A549 (cell line): ENCODE measurements at regions not wholly inside any gene's neighbourhood (a gene's known extent, or its start where the extent isn't known, plus 50 kb on each side); places are given as distances from the start of the nearest gene placed in this dataset.

Experiments
- ATAC-seq, 2 experiments: fragments of 200-7000 bp in 1 of 2; fragments of >200 bp in 1 of 2; cut with Nextera tagmentation in 1 of 2; cut with Tn5 transposase in 1 of 2; 3 replicates each; pipeline versions ENCODE4 v1.8.0 to v1.9.1; 2018 to 2020; ENCODE audit warnings: mild to moderate bottlenecking in 1 of 2, moderate library complexity in 1 of 2
- CTCF ChIA-PET: fragments of 300-600 bp; sonication (Branson Sonifier 250); formaldehyde crosslinking; extraction: SDS; loops from one replicate; lab custom pipeline; 2021; ENCODE audit warnings: antibody characterized with exemption, inconsistent platforms; lab: Yijun Ruan, JAX
- POLR2A ChIA-PET: fragments of 350-600 bp; formaldehyde crosslinking; extraction: SDS; loops from one replicate; lab custom pipeline; 2021; ENCODE audit warnings: antibody characterized with exemption, inconsistent platforms; lab: Yijun Ruan, JAX
- DNase-seq, 2 experiments: peaks; one replicate each; pipeline versions ENCODE4 v3.0.0 to v3.0.0-alpha.2; 2011 to 2016; ENCODE audit warnings: low read depth in 1 of 2, low spot score in 1 of 2
- FAIRE-seq: peaks from 2 replicates; lab custom pipeline; 2011; peaks lifted over from hg19 to GRCh38; lab: Jason Lieb, UNC
- H3K27ac ChIP-seq, 2 experiments: fragments of >200 bp; sonication (Bioruptor Twin); formaldehyde crosslinking; 3 replicates each; pipeline ENCODE4 v1.5.1; 2016 to 2017
- H3K4me1 ChIP-seq: fragments of >200 bp; sonication (Bioruptor Twin); formaldehyde crosslinking; 3 replicates; pipeline ENCODE4 v1.6.1; 2016
- H3K4me2 ChIP-seq: fragments of >200 bp; sonication (Bioruptor Twin); formaldehyde crosslinking; 3 replicates; pipeline ENCODE4 v1.6.1; 2016
- H3K4me3 ChIP-seq: fragments of >200 bp; sonication (Bioruptor Twin); formaldehyde crosslinking; 3 replicates; pipeline ENCODE4 v1.5.1; 2016
- H3K9me3 ChIP-seq: fragments of >200 bp; sonication (Bioruptor Twin); formaldehyde crosslinking; 3 replicates; pipeline ENCODE4 v1.6.1; 2016
- BCL3 ChIP-seq: fragments of >200 bp; sonication (Bioruptor Twin); formaldehyde crosslinking; IDR thresholded peaks from 3 replicates; pipeline ENCODE4 v1.6.1; 2016
- CBX8 ChIP-seq: fragments of 200-600 bp; sonication (generic); IDR thresholded peaks from 2 replicates; pipeline ENCODE4 v1.6.1; 2016
- CEBPB ChIP-seq, 2 experiments: fragments of >200 bp in 1 of 2; sonication (Bioruptor Twin) in 1 of 2; formaldehyde crosslinking in 1 of 2; IDR thresholded peaks; 2 replicates each; pipeline ENCODE4 v1.6.1; 2012 to 2016
- CHD4 ChIP-seq: fragments of 200-600 bp; sonication (generic); IDR thresholded peaks from 2 replicates; pipeline ENCODE4 v1.6.1; 2016; ENCODE audit warnings: antibody characterized with exemption, mild to moderate bottlenecking, borderline replicate concordance
- EHF ChIP-seq: fragments of 250-450 bp; sonication (Bioruptor Pico); IDR thresholded peaks from 2 replicates; pipeline ENCODE4 v1.5.0; 2020; ENCODE audit warnings: mild to moderate bottlenecking
- ELK1 ChIP-seq: fragments of 150-350 bp; IDR thresholded peaks from 2 replicates; pipeline ENCODE4 v1.6.1; 2014; ENCODE audit warnings: low read depth, mild to moderate bottlenecking, low read length
- ESRRA ChIP-seq: fragments of 150-350 bp; IDR thresholded peaks from 2 replicates; pipeline ENCODE4 v1.6.1; 2014; ENCODE audit warnings: mild to moderate bottlenecking, low read length, borderline replicate concordance
- FOSB ChIP-seq: fragments of 250-450 bp; sonication (Bioruptor Pico); IDR thresholded peaks from 2 replicates; pipeline ENCODE4 v1.5.0; 2020; ENCODE audit warnings: mild to moderate bottlenecking, moderate library complexity
- HDAC2 ChIP-seq: fragments of 200-600 bp; sonication (generic); IDR thresholded peaks from 2 replicates; pipeline ENCODE4 v1.6.1; 2016
- HMGXB4 ChIP-seq: fragments of 250-450 bp; sonication (Bioruptor Pico); IDR thresholded peaks from 2 replicates; pipeline ENCODE4 v1.5.0; 2021; ENCODE audit warnings: mild to moderate bottlenecking, moderate library complexity, borderline replicate concordance
- HOXA7 ChIP-seq: fragments of 250-450 bp; sonication (Bioruptor Pico); IDR thresholded peaks from 2 replicates; pipeline ENCODE4 v1.5.0; 2020; ENCODE audit warnings: mild to moderate bottlenecking, moderate library complexity
- HOXB13 ChIP-seq: fragments of 250-450 bp; sonication (Bioruptor Pico); IDR thresholded peaks from 2 replicates; pipeline ENCODE4 v1.5.0; 2020; ENCODE audit warnings: low read depth, mild to moderate bottlenecking, moderate library complexity
- HOXB5 ChIP-seq: fragments of 250-450 bp; sonication (Bioruptor Pico); IDR thresholded peaks from 2 replicates; pipeline ENCODE4 v1.5.0; 2020; ENCODE audit warnings: mild to moderate bottlenecking, moderate library complexity
- KDM1A ChIP-seq: fragments of 200-600 bp; sonication (generic); IDR thresholded peaks from 2 replicates; pipeline ENCODE4 v1.6.1; 2016; ENCODE audit warnings: low read depth, mild to moderate bottlenecking
- MAFK ChIP-seq: fragments of 450-650 bp; IDR thresholded peaks from 2 replicates; pipeline ENCODE4 v1.6.1; 2014; ENCODE audit not compliant: partially characterized antibody
- MAX ChIP-seq: IDR thresholded peaks from 2 replicates; pipeline ENCODE4 v1.6.1; 2012
- NFE2L2 ChIP-seq: fragments of 150-350 bp; conservative IDR thresholded peaks from 2 replicates; pipeline ENCODE4 v1.6.1; 2014; ENCODE audit warnings: low read length
- RAD21 ChIP-seq, 2 experiments: fragments of >200 bp in 1 of 2; sonication (Bioruptor Twin) in 1 of 2; formaldehyde crosslinking in 1 of 2; IDR thresholded peaks in 1 of 2; conservative IDR thresholded peaks in 1 of 2; 2 replicates in 1 of 2; 3 replicates in 1 of 2; pipeline ENCODE4 v1.6.1; 2012 to 2018; ENCODE audit warnings: inconsistent platforms in 1 of 2
- RARB ChIP-seq: fragments of 250-450 bp; sonication (Bioruptor Pico); IDR thresholded peaks from 2 replicates; pipeline ENCODE4 v1.8.0; 2021; ENCODE audit warnings: mild to moderate bottlenecking, moderate library complexity
- RNF2 ChIP-seq: fragments of 200-600 bp; sonication (generic); IDR thresholded peaks from 2 replicates; pipeline ENCODE4 v1.6.1; 2016; ENCODE audit warnings: low read depth, mild to moderate bottlenecking, antibody characterized with exemption, moderate library complexity, borderline replicate concordance
- SREBF2 ChIP-seq: fragments of 450-650 bp; IDR thresholded peaks from 2 replicates; pipeline ENCODE4 v1.6.1; 2014; ENCODE audit warnings: mild to moderate bottlenecking, moderate library complexity
- TFCP2L1 ChIP-seq: fragments of 250-450 bp; sonication (Bioruptor Pico); IDR thresholded peaks from 2 replicates; pipeline ENCODE4 v1.5.0; 2021; ENCODE audit warnings: mild to moderate bottlenecking
- USF2 ChIP-seq: fragments of 450-650 bp; IDR thresholded peaks from 2 replicates; pipeline ENCODE4 v1.6.1; 2014; ENCODE audit warnings: antibody characterized with exemption
- WGBS: methylation state at CpG from one replicate; pipeline ENCODE4 v1.1.6; 2017; ENCODE audit errors: missing lambda C conversion rate; 5-methylcytosine and 5-hydroxymethylcytosine counted together

- WGBS, result 32% methylated on average over 2 of the region's 2 CpGs
- FAIRE-seq (no peak), DNase-seq (no peak), ATAC-seq (no peak)
- H3K4me3 ChIP-seq, result no peak overlapping the region
- no peaks in the 10 kb centered on the region for H3K4me1 ChIP-seq
- H3K4me2 ChIP-seq, result no peak overlapping the region
- POLR2A ChIA-PET, result no interaction called here
- no peaks in the 10 kb centered on the region for H3K9me3 ChIP-seq
- CTCF ChIA-PET, result interaction anchor here (0.9 kb wide), 1 partner anchor 11 kb away, joined by 4 read pairs; no protein-coding TSS in a partner anchor
- H3K27ac ChIP-seq, result no peak overlapping the region
- TF ChIP-seq BCL3 (no peak), EHF (CRISPR knock-in tag) (no peak), TFCP2L1 (CRISPR knock-in tag) (no peak), ELK1 (no peak), SREBF2 (no peak), HDAC2 (no peak)
- TF ChIP-seq, all 56 proteins: peak for 0
These were observed 579.1 kb downstream of the DHX35 start for GRCh38 chr20:39541136-39541803.

GRCh38 chr20:39538317-39538716 is 576.2 kb downstream of the DHX35 start:
- FAIRE-seq (no peak), DNase-seq (no peak), ATAC-seq (no peak)
- Histone ChIP-seq H3K9me3 (no peaks in the 10 kb centered on the region), H3K27ac (no peak overlapping the region), H3K4me1 (no peaks in the 10 kb centered on the region), H3K4me2 (no peak overlapping the region), H3K4me3 (no peak overlapping the region)
- CTCF ChIA-PET, result interaction anchor here (1.5 kb wide), 1 partner anchor 274 kb away, joined by 3 read pairs; no protein-coding TSS in a partner anchor
- TF ChIP-seq RNF2, result no peak
- TF ChIP-seq RARB, result no peak
- TF ChIP-seq HMGXB4 (CRISPR knock-in tag), result no peak
- no peak for TF ChIP-seq HOXA7 (CRISPR knock-in tag)
- TF ChIP-seq ESRRA, result no peak
- TF ChIP-seq CEBPB (IDR thresholded peaks at IDR 0.05), result no peak
- TF ChIP-seq HOXB5 (CRISPR knock-in tag), result no peak
- TF ChIP-seq NFE2L2, result no peak
- no peak for TF ChIP-seq CHD4
- TF ChIP-seq RAD21 (conservative IDR thresholded peaks at IDR 0.05 in 1 of 2, IDR thresholded peaks at IDR 0.05 in 1 of 2), result no peak
- no peak for TF ChIP-seq CBX8
- no peak for TF ChIP-seq FOSB (CRISPR knock-in tag)
- TF ChIP-seq MAX, result no peak
- TF ChIP-seq HOXB13 (CRISPR knock-in tag), result no peak
- no peak for TF ChIP-seq HDAC2
- TF ChIP-seq TFCP2L1 (CRISPR knock-in tag), result no peak
- TF ChIP-seq MAFK, result no peak
- no peak for TF ChIP-seq USF2
- TF ChIP-seq KDM1A, result no peak
- POLR2A ChIA-PET, result no interaction called here
